ENCODE measurements at regions not wholly inside any gene's neighbourhood (a gene's known extent, or its start where the extent isn't known, plus 50 kb on each side); places are given as distances from the start of the nearest gene placed in this dataset.
"Not testable (repeated sequence)": the region's sequence is repeated elsewhere in the genome, so short reads cannot be mapped to it uniquely, and the experiment has no call there.

DNA sequence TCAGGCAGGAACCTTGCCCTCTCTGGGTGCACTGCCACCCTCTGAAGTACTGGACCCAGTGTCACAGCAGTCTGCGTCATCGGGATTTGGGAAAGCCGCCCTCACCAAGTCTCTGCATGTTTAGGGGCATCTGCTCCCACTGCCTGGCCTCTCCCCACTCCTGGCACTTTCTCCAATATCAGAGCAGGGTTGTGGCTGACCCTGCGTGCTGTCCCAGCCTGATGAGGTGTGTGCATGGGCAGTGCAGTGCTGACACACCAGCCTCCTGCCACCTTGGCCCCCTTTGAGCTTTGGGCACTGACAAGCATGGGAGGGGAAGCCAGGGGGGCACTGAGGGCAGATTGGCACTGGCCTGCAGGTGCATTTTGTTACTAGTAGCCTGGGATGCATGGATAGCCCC lies 652.5 kb downstream of the GABRG1 start:
- DNase-seq: no peak

DNA sequence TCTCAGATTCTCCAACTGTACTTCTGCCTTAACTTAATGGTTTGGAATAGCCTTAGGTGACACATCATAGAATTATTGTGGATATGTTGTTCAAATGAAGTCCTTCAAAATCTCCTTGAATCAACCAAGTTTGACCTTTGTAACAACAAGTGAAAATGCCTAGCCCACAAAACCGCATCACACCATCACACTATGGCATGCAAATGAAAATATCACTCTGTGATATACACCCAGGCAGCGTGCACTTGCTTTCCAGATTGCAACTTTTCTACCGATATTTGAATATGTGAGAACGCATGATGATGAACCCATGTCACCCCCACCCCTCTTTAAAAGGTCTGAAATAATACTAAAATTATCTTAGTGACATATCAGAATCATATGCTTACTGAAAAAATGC lies 656.7 kb downstream of the GABRG1 start:
- DNase-seq: no peak

DNA sequence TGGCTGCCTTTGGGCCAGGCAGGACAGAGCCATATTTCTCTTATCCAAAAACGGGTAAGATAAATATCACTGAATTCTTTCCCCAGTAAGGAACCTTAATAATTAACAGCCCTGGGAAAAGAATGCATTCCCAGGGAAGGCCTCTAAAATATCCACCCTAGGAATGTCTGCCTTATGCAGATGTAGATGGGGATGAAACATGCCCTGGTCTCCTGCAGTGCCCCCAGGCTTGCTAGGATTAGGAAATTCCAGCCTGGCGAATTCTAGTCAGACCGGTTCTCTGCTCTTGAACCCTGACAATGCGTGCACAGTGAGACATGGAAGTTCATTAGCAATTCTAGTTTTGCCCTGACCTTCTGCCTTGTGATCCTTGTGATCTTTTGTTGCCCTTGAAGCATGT lies 663.7 kb downstream of the GABRG1 start:
- not testable (repeated sequence) for DNase-seq

DNA sequence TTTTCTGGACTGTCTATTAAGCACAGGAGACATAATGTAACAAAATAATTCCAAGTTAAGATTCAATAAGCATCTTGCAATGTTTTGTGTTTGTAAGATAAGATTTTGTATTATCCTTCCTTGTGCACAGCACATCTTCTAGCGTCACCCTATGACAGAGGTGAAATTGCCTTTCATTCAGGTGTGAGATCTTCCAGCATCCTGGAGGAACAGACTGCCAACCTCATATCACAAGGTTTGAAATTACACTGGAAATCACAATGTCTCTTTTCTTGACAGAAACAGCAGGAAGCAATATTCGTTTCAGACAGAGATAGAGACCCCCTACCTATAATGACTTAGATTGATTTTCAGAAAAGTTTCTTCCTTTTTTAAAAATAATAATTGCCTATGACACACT lies 668.6 kb downstream of the GABRG1 start:
- no peak for DNase-seq

DNA sequence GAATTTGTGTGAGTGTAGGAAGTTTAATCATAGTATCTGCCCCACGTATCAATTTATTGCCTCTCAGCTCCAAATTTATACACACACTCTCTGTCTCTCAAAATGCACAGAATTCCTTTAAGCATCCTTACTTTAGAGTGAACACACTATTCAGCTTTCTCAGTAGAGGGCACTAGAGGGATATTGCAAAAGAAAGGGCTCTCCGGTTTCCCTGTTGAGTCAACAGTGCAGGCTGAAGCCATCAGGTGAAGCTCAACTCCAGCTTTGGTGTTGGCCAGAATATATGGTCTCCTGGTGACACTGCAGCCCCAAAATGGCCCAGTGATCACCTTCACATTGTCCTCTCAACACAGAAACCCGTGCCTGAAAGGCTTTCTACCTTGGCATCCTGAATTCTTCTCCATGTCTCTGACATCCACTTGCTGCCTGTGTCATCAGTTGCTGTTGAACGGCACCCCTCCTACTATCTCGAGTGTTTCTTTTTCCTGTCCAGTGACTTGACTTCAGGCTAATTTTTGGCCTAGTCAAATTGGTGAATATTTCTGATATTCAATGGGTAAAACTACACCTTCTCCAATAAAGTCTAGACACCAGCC lies 670.5 kb downstream of the GABRG1 start:
- DNase-seq: peak; percentile 58

DNA sequence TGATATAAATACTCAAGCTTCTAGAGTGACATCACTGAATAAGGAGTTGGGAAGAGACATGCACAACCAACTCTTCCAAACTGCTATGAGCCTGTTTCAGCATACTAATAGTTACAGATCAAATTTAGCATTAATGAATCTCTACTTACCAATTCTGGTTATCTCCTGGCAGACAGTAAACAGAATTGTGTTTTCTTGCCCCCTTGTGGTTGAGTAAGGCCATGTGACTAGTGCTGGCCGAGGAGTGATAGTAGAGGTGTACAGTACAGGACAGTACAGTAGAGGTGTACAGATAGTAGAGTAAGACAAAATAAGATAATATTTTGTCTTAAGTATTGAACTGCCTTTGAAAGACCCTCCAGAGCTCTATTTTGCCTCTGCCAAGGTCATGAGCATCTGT lies 681.4 kb downstream of the GABRG1 start:
- peak; percentile 37 for DNase-seq

DNA sequence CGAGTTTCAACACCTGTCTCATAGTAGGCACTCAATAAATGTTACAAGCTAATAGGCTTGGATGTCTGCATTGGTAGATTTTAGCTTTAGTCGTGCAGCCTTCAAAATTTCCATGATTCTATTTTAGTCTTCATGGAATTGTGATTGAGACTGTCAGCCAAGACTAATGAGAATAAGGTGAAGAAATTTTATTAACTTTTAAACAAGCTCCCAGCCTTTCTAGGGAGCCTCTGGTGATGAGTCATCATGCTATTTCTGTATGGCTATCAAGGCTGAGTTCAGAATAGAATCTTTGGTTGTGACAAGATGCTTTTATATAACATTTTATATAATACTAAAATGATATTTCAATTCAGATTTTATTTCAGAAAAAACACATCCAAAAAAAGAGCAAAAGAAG lies 685.8 kb downstream of the GABRG1 start:
- no peak for DNase-seq

DNA sequence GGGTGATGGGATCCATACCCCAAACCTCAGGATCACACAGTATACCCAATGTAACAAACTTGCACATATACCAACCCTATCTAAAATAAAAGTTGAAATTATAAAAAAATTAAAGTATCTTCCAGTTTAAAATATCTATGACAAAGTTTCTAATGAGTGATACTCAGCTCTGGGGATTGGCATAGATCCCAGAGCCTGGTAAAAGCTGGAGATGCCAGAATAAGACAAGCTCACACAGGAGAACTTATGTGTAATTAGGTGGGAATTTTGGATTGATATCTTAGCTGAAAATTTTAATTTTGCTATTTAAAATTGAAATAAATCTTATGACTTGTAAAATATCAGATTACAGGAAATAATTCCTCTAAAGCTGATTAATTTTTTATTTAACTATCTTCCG lies 686.5 kb downstream of the GABRG1 start:
- no peak for DNase-seq

DNA sequence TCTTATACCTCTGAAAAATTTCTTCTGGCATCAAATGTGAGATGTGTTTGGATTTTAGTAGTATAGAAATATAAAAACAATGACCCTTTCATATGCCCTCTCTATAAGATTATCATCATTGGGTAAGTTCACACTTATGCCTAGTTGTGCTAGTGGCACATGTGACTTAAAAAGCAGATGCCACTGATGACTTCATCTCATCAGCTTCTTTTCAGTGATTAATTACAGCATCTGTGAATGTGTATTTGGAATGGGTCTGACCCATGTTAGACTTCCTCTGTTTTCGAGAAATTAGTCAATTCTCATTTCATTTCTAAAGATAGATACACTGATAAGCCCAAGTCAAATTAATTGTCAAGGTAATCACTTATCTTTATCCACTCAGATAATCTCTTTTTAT lies 698.7 kb downstream of the GABRG1 start:
- DNase-seq: no peak

DNA sequence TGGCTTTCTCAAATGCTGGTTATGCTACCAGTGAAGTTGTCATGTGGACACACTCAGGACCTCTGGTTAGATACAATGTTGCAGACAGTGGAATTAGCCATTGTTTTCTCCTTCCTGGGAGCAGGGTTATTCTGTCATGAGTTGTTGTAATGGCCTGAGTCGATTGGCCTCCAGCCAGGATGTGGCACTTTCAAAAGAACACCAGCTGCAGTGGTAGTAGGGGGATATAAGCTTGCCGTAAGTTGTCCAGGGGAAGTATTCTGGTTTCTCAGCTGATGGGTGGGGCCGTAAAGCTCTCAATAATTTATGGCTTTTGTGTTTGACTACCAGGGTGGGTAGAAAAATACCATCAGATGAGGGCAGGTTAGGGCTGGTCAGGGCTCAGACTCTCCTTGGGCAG lies 697.5 kb upstream of the GNPDA2 start:
- DNase-seq: no peak

DNA sequence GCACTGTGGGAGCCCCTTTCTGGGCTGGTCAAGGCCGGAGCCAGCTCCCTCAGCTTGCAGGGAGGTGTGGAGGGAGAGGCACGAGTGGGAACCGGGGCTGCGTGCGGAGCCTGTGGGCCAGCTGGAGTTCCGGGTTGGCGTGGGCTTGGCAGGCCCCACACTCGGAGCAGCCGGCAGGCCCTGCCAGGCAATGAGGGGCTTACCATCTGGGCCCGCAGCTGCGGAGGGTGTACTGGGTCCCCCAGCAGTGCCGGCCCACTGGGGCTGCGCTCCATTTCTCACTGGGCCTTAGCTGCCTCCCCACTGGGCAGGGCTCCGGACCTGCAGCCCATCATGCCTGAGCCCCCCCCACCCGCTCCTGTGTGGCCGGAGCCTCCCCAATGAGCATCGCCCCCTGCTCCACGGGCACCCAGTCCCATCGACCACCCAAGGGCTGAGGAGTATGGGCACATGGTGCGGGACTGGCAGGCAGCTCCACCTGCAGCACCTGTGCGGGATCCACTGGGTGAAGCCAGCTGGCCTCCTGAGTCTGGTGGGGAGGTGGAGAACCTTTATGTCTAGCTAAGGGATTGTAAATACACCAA lies 693.8 kb upstream of the GNPDA2 start:
- DNase-seq: not testable (repeated sequence)

DNA sequence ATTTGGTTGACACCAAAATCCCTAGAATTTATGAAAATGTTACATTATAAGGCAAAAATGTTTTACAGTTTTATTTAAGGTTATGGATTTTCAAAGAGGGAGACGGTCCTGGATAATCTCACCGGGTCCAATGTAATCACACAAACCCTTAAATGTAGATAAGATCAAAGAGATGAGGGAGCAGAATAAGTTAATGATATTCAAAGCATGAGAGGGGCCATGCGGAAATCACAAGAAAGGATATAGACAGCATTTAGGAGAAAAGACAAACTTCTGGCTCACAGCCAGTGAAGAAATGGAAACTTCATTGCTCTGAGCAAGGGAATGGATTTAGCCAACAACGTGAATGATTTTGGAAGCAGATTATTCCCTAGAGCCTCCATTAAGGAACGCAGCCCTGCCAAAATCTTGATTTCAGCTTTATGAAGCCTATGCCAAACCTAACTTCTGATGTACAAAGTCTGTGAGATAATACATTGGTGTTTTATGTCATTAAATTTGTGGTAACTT lies 684.4 kb upstream of the GNPDA2 start:
- DNase-seq: no peak

DNA sequence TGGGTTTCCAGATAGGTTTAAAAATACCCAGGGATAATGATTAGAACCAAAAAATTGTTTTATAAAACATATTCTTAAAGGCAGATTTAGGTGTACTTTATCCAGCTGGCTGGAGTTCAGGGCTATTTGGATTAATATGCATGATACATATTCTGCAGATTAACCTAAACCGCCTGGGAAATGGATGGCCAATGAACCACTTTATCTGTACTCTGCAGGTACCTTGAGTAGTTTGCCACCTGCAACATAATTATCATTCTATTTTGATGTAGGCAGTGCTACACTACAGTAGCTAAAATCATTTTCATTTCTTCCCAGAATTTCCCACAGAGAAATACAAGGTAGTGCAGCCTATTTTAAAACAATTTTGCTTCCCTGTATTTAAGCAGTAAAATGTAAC lies 683.2 kb upstream of the GNPDA2 start:
- DNase-seq: no peak

DNA sequence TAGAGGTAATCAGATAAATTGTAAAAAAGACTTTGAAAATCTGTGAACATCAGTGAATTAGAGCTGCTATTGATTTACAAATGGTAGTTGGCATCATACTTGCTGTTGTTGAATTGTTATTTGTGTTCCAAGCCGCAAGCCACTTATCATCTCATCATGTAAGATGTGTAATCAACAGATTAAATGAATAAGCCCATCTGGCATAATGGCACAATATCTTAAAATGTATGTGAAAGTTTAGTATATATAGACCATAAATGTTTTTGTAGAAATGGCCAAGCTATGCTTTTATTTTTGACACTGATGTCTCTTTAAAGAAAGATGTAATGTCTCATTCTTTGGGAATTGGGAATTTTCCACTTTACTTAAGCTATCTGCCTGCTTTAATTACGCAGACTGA lies 682.6 kb upstream of the GNPDA2 start:
- DNase-seq: no peak

DNA sequence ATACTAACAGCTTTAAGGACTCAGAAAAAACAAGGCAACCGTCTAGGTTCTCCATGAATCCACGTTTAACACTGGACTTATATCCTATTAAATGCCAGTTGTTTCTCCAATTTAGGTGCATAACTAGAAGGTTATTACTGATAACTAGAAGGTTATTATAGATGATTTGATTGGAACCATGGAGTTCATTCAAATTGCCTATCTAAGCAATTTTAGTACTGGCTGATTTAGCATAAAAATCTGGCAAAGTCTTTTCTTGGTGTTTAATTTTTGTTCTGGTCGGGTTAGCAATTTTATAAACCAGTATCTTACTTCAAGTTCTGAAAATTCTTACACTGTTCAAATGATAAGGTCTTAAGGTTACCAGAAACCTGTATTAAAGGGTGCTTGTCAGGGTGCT lies 672.8 kb upstream of the GNPDA2 start:
- no peak for DNase-seq

DNA sequence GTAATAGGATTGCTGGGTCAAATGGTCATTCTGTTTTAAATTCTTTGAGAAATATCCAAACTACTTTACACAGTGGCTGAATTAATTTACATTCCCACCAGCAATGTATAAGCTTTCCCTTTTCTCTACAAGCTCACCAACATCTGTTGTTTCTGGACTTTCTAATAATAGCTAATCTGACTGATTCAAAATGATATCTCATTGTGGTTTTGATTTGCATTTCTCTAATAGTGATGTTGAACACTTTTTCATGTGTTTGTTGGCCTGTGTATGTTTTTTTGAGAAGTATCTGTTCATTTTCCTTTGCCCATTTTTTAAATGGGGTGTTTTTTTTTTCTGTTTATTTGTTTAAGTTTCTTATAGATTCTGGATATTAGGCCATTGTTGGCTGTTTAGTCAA lies 659.0 kb upstream of the GNPDA2 start:
- DNase-seq: no peak

DNA sequence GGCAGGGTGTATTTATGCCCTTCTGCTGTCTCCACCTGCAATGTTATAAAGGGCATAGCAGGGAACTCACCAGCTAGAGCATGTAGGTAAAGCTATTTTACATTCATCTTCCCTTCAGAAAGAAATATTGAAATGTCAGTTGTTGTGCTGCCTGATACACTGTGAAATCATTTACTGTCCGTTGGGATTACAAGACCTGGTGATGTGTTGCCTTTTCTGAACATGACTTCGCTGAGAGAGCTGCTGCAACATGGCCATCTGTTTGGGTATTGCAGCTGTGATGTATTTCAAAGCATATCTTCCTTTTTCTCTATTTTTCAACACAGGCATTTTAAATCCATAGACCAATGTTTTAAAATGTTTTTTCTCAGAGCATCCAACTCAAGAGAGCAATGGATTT lies 644.1 kb upstream of the GNPDA2 start:
- no peak for DNase-seq

DNA sequence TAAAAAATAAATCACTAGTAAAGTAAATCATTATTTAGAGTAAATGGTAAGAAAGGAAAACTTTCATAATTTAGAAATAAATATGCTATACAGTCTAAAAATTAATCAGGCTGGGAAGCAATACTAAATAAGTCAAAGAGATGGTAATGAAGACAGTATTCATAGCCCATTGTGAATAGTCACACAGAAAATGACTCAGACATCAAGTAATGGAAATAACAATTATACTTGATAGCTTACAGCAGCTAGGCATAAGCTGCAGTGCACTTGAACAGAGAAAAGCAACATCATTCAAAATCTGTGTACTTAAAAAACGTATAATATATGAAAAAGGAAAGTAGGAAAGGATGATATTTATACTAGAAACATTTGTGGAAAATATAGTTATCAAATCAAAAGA lies 642.5 kb upstream of the GNPDA2 start:
- no peak for DNase-seq

DNA sequence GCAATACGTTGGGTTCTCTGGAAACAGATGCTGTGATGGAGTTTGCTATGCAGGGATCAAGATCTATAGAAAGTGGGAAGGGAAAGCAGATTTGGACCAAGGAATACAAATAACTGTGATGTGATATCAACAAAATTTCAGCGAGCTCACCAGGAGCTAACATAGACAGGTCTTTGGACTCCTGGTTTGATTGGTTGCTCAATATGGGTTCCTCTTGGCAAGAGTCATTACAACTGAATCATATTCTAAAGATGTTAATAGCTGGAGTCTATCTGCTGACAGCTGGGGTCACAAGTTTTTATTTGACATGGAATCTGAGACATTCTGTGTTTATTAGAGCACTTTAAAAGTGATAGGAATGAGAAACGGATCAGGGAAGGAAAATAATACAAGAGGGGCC lies 637.6 kb upstream of the GNPDA2 start:
- no peak for DNase-seq

DNA sequence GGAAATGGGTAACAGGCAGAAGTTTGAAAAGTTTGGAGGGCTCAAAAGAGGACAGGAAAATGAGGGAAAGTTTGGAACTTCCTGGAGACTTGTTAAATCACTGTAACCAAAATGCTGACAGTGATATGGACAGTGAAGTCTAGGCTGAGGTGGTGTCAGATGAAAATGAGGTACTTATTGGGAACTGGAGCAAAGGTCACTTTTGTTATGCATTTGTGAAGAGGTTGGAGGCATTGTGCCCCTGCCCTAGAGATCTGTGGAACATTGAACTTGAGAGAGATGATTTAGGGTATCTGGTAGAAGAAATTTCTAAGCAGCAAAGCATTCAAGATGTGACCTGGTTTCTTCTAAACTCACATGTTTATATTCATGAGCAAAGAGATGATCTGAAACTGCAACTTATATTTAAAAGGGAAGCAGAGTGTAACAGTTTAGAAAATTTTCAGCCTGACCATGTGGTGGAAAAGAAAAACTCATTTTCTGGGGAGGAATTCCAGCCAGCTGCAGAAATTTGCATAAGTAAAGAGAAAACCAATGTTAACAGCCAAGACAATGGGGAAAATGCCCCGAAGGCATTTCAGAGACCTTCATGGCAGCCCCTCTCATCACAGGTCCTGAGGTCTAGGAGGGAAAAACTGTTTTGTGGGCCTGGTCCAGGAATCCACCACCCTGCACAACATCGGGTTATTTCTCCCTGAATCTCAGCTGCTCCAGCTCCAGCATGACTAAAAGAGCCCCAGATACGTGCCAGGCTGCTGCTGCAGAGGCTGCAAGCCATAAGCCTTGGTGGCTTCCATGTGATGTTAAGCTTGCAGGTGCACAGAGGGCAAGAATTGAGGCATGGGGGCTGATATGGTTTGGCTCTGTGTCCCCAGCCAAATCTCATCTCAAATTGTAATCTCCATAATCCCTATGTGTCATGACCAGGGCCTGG lies 632.5 kb upstream of the GNPDA2 start:
- DNase-seq: no peak

DNA sequence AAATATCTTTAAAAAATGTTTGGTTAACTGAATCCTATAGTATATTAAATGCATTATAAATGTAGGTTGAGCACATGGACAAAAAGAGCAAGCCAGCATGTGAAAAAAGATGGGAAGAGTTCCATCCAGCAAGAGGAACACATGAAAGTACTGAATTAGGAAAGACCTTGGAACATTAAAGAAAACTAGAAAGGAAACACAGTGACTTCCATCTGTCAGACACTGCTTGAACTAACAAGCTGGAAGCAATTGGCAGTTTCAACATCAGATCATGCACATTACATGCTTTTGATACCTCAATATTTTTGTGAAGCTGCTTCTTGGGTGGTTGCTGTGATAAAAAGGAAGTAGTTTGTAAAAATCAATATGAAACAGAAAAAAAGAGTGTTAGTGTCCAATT lies 626.8 kb upstream of the GNPDA2 start:
- no peak for DNase-seq

DNA sequence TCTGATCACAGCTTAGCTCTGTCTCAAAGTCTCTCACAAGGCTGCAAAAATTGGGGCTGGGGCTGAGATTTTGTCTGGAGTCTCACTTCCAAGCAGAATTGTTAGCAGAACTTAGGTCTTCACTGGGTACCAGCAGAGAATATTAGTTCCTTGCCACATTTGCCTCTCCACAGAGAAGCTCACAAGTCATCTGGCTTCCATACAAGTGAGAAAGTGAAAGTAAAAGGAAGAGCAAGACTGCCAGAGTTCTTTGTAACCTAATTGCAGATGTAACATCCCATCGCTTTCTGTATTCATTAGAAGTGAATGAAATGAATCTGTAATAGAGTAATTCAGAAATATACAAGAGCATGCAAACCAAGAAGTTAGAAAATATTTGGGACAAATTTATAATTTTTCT lies 624.1 kb upstream of the GNPDA2 start:
- DNase-seq: peak; percentile 2

DNA sequence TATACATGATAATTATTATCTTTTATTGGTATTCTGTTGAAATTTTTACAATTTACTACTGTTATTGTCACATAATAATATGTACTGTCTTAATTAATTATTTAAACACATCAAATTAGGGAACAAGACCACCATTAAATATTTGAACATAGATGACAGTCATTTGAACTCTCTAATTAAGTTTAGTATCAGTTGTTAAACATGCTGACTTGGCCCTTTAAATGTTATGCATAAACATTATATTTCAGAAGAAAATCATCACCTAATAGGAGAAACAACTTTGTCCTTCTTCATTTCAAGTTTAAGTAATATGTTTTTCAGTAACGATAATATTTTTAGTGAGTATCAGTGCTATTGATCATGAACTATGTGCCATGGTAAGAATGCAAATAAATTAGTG lies 623.5 kb upstream of the GNPDA2 start:
- no peak for DNase-seq

DNA sequence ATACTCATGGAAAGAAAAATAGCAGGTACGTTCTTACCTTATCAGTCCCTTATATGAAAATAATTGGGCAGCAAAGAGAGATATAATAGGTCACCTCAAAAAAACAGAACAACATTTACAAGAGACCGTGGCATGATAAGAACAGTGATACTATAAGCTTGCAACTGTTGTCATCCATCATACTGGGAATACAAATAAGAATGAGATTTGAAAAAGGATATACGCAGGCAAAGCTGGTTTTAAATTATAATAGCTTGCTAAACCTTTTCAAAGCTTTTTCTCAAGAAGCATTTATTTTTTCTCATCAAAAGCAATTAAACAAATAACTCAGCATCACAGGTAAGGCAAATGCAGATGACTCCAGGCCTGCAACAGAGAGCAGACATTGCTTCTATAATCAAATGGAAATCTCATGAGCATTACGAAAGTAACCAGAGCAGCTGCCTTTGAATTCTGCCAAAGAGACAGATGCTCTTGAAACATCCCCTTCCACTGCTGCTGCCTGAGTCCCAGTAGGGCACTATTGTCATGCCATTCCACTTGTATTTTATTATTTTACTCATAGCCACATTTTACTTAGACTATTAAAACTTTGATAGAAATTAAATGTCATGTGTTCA lies 620.6 kb upstream of the GNPDA2 start:
- DNase-seq: no peak
